ENCODE measurements at regions not wholly inside any gene's neighbourhood (a gene's known extent, or its start where the extent isn't known, plus 50 kb on each side); places are given as distances from the start of the nearest gene placed in this dataset.

DNA sequence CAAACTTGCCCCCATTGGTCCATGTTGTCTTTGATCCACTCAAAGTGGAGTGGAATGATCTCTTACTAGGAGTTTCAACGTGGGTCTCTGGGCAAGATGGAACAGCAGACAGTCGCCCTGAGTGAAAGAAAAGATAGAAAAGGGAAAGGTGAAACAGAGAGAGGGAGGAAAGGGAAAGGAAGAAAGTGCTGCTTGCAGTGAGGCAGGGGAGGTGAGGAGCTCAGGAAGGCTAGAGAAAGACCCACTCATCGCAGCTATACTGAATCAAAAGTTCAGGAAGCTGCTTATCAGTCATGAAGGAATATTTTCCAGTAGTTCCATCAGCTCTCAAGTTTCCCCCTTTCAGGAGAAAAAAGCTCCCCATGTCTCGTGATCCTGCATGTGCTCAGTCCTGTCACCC lies 86.9 kb downstream of the ZNF467 start:
- H3K4me2 ChIP-seq (ENCODE audit: low read length) = no peak overlapping the region
- no peaks in the 10 kb centered on the region for H3F3A ChIP-seq (ENCODE audit: control insufficient read depth, insufficient read depth)
- H3K27me3 ChIP-seq (ENCODE audit: control insufficient read depth, low read length) = peaks cover 14% of the 10 kb centered on the region
- H3K4me1 ChIP-seq (ENCODE audit: control insufficient read depth, low read length) = peaks cover 5% of the 10 kb centered on the region
- H3K9me3 ChIP-seq (ENCODE audit: control insufficient read depth, insufficient read depth, low read length) = peaks cover 2% of the 10 kb centered on the region
- no peak for TF ChIP-seq EZH2phosphoT487 (IDR thresholded peaks at IDR 0.05; ENCODE audit: borderline replicate concordance, low read length)
- TF ChIP-seq, protein P1, sequence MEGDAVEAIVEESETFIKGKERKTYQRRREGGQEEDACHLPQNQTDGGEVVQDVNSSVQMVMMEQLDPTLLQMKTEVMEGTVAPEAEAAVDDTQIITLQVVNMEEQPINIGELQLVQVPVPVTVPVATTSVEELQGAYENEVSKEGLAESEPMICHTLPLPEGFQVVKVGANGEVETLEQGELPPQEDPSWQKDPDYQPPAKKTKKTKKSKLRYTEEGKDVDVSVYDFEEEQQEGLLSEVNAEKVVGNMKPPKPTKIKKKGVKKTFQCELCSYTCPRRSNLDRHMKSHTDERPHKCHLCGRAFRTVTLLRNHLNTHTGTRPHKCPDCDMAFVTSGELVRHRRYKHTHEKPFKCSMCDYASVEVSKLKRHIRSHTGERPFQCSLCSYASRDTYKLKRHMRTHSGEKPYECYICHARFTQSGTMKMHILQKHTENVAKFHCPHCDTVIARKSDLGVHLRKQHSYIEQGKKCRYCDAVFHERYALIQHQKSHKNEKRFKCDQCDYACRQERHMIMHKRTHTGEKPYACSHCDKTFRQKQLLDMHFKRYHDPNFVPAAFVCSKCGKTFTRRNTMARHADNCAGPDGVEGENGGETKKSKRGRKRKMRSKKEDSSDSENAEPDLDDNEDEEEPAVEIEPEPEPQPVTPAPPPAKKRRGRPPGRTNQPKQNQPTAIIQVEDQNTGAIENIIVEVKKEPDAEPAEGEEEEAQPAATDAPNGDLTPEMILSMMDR (IDR thresholded peaks at IDR 0.05; ENCODE audit: low read depth, low read length, poor library complexity, severe bottlenecking) = no peak
- H3K27ac ChIP-seq (ENCODE audit: low read depth, low read length) = no peak overlapping the region
- H3K79me2 ChIP-seq (ENCODE audit: control insufficient read depth, low read length) = no peaks in the 10 kb centered on the region
- H3K4me3 ChIP-seq (ENCODE audit: low read length) = no peak overlapping the region
- H3K9me2 ChIP-seq (replicated peaks; ENCODE audit: control insufficient read depth, low read length) = no peaks in the 10 kb centered on the region
- H4K20me1 ChIP-seq (ENCODE audit: control insufficient read depth, insufficient read depth, low read depth, low read length) = no peaks in the 10 kb centered on the region
- H3K36me3 ChIP-seq (ENCODE audit: control insufficient read depth, low read length) = no peaks in the 10 kb centered on the region

DNA sequence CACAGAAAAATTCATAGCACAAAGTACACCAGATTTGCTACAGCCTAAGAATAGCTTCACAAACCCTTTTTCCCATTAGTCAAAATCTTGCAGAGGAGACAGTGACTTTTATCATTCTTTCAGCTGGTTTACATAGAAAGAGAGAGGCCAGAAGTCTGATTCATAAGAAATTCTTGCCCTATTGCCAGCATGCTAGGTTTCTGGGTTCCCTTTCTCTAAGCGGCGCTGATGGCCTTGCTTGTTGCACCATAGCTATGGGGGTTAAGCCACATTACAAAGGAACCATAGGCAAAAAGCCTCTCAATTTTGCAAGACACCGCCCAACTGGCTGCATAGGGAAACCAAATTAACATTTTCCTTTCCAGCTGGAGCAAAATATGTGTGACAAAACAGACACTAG lies 87.4 kb downstream of the ZNF467 start:
- Histone ChIP-seq H3F3A (ENCODE audit: control insufficient read depth, insufficient read depth) (no peaks in the 10 kb centered on the region), H3K27me3 (ENCODE audit: control insufficient read depth, low read length) (peaks cover 14% of the 10 kb centered on the region), H3K79me2 (ENCODE audit: control insufficient read depth, low read length) (no peaks in the 10 kb centered on the region), H3K9me3 (ENCODE audit: control insufficient read depth, insufficient read depth, low read length) (peaks cover 6% of the 10 kb centered on the region), H3K36me3 (ENCODE audit: control insufficient read depth, low read length) (no peaks in the 10 kb centered on the region), H3K4me3 (ENCODE audit: low read length) (no peak overlapping the region), H3K27ac (ENCODE audit: low read depth, low read length) (no peak overlapping the region), H3K4me2 (ENCODE audit: low read length) (no peak overlapping the region), H3K9me2 (replicated peaks; ENCODE audit: control insufficient read depth, low read length) (no peaks in the 10 kb centered on the region), H3K4me1 (ENCODE audit: control insufficient read depth, low read length) (peaks cover 5% of the 10 kb centered on the region), H4K20me1 (ENCODE audit: control insufficient read depth, insufficient read depth, low read depth, low read length) (no peaks in the 10 kb centered on the region)
- TF ChIP-seq EZH2phosphoT487 (IDR thresholded peaks at IDR 0.05; ENCODE audit: borderline replicate concordance, low read length) = no peak
- TF ChIP-seq, protein P1 (IDR thresholded peaks at IDR 0.05; ENCODE audit: low read depth, low read length, poor library complexity, severe bottlenecking) = no peak

- H3K79me2 ChIP-seq (ENCODE audit: control insufficient read depth, low read length) = no peaks in the 10 kb centered on the region
- no peak overlapping the region for H3K4me3 ChIP-seq (ENCODE audit: low read length)
- no peaks in the 10 kb centered on the region for H3K9me2 ChIP-seq (replicated peaks; ENCODE audit: control insufficient read depth, low read length)
- peaks cover 12% of the 10 kb centered on the region for H3K27me3 ChIP-seq (ENCODE audit: control insufficient read depth, low read length)
- no peaks in the 10 kb centered on the region for H3F3A ChIP-seq (ENCODE audit: control insufficient read depth, insufficient read depth)
- H3K27ac ChIP-seq (ENCODE audit: low read depth, low read length) = no peak overlapping the region
- H3K9me3 ChIP-seq (ENCODE audit: control insufficient read depth, insufficient read depth, low read length) = peaks cover 12% of the 10 kb centered on the region
- TF ChIP-seq EZH2phosphoT487 (IDR thresholded peaks at IDR 0.05; ENCODE audit: borderline replicate concordance, low read length) = no peak
- TF ChIP-seq, protein P1 (IDR thresholded peaks at IDR 0.05; ENCODE audit: low read depth, low read length, poor library complexity, severe bottlenecking) = no peak
- H3K36me3 ChIP-seq (ENCODE audit: control insufficient read depth, low read length) = no peaks in the 10 kb centered on the region
- no peaks in the 10 kb centered on the region for H4K20me1 ChIP-seq (ENCODE audit: control insufficient read depth, insufficient read depth, low read depth, low read length)
- H3K4me1 ChIP-seq (ENCODE audit: control insufficient read depth, low read length) = peaks cover 5% of the 10 kb centered on the region
- H3K4me2 ChIP-seq (ENCODE audit: low read length) = no peak overlapping the region
Measured at GRCh38 chr7:149685455-149685854, 87.9 kb downstream of the ZNF467 start.
